BE2C (cell line): ENCODE measurements at regions not wholly inside any gene's neighbourhood (a gene's known extent, or its start where the extent isn't known, plus 50 kb on each side); places are given as distances from the start of the nearest gene placed in this dataset.

Experiments used
- DNase-seq: peaks from one replicate; pipeline ENCODE4 v3.0.0-alpha.2; 2020
- H3K27me3 ChIP-seq: fragments of 250-450 bp; sonication (Bioruptor Pico); 2 replicates; pipeline ENCODE4 v1.5.1; 2020; ENCODE audit warnings: mild to moderate bottlenecking
- H3K36me3 ChIP-seq: fragments of 250-450 bp; sonication (Bioruptor Pico); 2 replicates; pipeline ENCODE4 v1.5.1; 2020; ENCODE audit warnings: mild to moderate bottlenecking
- H3K4me1 ChIP-seq: fragments of 250-450 bp; sonication (Bioruptor Pico); 2 replicates; pipeline ENCODE4 v1.5.1; 2020
- H3K4me3 ChIP-seq: 2 replicates; pipeline ENCODE4 v1.5.1; 2011; ENCODE audit warnings: low read depth, low read length
- H3K9me3 ChIP-seq: fragments of 250-450 bp; sonication (Bioruptor Pico); 2 replicates; pipeline ENCODE4 v1.5.1; 2020
- CTCF ChIP-seq: IDR thresholded peaks from 2 replicates; pipeline ENCODE4 v1.5.1; 2012; ENCODE audit warnings: mild to moderate bottlenecking, low read depth, low read length

- TF ChIP-seq CTCF, result no peak
- Histone ChIP-seq H3K4me3 (no peak overlapping the region), H3K27me3 (no peaks in the 10 kb centered on the region), H3K36me3 (no peaks in the 10 kb centered on the region), H3K4me1 (no peaks in the 10 kb centered on the region), H3K9me3 (no peaks in the 10 kb centered on the region)
- DNase-seq, result no peak
Measured at GRCh38 chr3:74107451-74107850, 482.7 kb upstream of the PDZRN3 start.

- no peak for TF ChIP-seq CTCF
Measured at GRCh38 chr3:74106925-74107324, 482.2 kb upstream of the PDZRN3 start.

GRCh38 chr3:74091204-74091603 is 466.5 kb upstream of the PDZRN3 start:
- no peak for TF ChIP-seq CTCF
- DNase-seq, result no peak
- H3K9me3 ChIP-seq, result no peaks in the 10 kb centered on the region
- H3K36me3 ChIP-seq, result no peaks in the 10 kb centered on the region
- H3K4me3 ChIP-seq, result no peak overlapping the region
- no peaks in the 10 kb centered on the region; the same call in 1 of the 2 replicates for H3K27me3 ChIP-seq
- no peaks in the 10 kb centered on the region for H3K4me1 ChIP-seq

More at GRCh38 chr3:74106925-74107324, 482.2 kb upstream of the PDZRN3 start:
- DNase-seq, result no peak
- Histone ChIP-seq H3K4me3 (no peak overlapping the region), H3K4me1 (no peaks in the 10 kb centered on the region), H3K36me3 (no peaks in the 10 kb centered on the region), H3K9me3 (no peaks in the 10 kb centered on the region), H3K27me3 (no peaks in the 10 kb centered on the region)

GRCh38 chr3:74089814-74090213 is 465.1 kb upstream of the PDZRN3 start:
- Histone ChIP-seq H3K4me1 (no peaks in the 10 kb centered on the region), H3K4me3 (no peak overlapping the region), H3K27me3 (no peaks in the 10 kb centered on the region; the same call in 1 of the 2 replicates), H3K9me3 (no peaks in the 10 kb centered on the region), H3K36me3 (no peaks in the 10 kb centered on the region)
- no peak for TF ChIP-seq CTCF
- no peak for DNase-seq

- TF ChIP-seq CTCF, result no peak
- Histone ChIP-seq H3K36me3 (no peaks in the 10 kb centered on the region), H3K27me3 (0 out of 2 replicates have a peak, but pooled peaks cover 3% of the 10 kb centered on the region), H3K4me3 (no peak overlapping the region), H3K4me1 (no peaks in the 10 kb centered on the region), H3K9me3 (no peaks in the 10 kb centered on the region)
- DNase-seq, result no peak
Measured at GRCh38 chr3:74080056-74080461, 455.3 kb upstream of the PDZRN3 start.

GRCh38 chr3:74075241-74075640 is 450.5 kb upstream of the PDZRN3 start:
- no peak for DNase-seq
- TF ChIP-seq CTCF, result no peak
- H3K9me3 ChIP-seq, result no peaks in the 10 kb centered on the region
- no peak overlapping the region for H3K4me3 ChIP-seq
- H3K27me3 ChIP-seq, result 0 out of 2 replicates have a peak, but pooled peaks cover 3% of the 10 kb centered on the region
- H3K4me1 ChIP-seq, result no peaks in the 10 kb centered on the region
- H3K36me3 ChIP-seq, result no peaks in the 10 kb centered on the region
